GF-D8 (cell line): ENCODE measurements at regions not wholly inside any gene's neighbourhood (a gene's known extent, or its start where the extent isn't known, plus 50 kb on each side); places are given as distances from the start of the nearest gene placed in this dataset.

Experiments used
- DNase-seq: peaks from one replicate; lab custom pipeline; 2025; lab: John Stamatoyannopoulos, UW

DNA sequence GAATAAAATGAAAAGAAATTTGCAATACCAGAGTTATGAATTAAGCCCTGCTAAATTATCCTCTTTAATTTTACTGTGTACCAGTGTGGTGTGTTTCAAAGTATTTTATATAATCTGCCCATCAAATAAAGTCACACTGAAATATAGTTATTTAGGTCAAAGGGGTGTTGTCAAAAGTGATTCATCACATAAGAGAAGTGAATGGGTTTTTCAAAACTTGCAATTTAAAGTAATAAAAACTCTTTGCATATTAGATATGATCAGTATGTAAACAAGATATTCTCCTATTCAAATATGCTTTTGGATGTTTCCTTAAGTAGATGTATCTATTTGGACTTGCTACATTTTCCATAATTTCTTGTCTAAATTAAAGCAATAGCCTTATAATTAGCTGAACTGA is 1183.0 kb upstream of the CDH18 start:
- DNase-seq = no peak

DNA sequence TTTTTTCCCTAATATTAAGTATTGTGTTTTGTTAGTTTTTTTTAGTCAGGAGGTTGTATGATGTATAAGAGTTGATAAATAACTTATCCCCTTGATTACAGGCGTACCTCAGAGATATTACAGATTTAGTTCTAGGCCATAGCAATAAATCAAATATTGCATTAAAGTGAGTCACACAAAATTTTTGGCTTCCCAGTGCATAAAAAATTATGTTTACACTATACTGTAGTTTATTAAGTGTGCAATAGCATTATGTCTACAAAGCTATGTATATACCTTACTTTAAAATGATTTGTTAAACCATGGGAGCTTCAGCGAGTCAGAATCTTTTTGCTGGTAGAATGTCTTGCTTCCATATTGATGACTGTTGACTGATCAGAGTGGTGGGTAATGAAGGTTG is 1180.6 kb upstream of the CDH18 start:
- no peak for DNase-seq

DNA sequence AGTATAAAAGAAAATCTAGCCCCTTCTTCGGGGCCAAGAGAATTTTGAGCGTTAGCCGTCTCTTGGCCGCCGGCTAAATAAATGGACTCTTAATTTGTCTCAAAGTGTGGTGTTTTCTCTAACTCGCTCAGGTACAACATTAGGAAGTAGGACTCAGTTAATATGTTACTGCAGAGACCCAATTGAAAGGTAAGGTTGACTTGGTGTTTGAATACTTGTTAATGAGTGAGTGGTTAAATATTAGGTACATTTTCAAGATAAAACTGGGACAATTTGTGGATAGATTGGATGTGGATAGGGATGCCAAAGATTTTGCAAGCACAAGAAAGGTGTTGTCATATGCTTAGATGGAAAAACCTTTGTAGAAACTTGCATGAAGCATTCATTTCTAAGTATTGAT is 1177.3 kb upstream of the CDH18 start:
- DNase-seq = no peak

GRCh38 chr5:21164425-21164824 is 1176.4 kb upstream of the CDH18 start:
- DNase-seq = no peak

- DNase-seq = no peak
Measured at GRCh38 chr5:21159510-21160059, 1171.6 kb upstream of the CDH18 start.

DNA sequence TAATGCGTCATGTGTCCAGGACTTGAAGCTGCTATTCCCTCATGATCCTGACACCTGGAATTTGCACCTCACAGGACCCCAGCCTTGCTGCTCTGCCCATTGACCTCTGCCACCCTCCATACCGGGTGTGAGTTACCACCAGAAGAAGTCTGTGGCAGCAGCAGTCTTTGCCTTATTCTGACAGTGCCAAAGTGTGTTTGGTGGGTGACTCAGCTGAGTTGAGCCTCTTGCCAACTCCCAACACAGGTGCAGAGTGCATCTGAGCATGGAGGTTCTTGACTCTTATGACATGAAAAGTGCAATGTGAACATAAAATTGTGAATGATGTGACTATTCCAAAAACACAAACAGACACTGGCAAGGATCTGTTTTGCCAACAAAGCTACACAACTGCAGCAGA is 1166.5 kb upstream of the CDH18 start:
- DNase-seq = no peak

DNA sequence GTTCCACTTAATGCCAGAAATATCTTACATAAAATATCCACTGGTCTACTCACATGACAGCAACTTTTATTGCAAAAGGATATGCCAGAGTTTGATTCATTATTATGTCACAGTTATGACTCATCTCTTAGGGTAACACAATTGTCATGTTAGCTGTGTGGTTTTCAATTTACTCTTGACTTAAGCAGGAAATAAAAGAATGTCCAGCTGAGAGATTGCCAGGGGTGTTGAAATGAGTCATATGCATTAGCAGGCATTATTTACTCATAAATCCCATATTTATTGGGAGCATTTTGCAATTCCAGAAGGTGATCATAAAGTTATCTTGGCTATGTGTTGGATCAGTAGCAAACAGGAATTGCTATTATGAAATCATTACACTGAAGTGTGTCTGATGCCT is 1164.6 kb upstream of the CDH18 start:
- DNase-seq = no peak

DNA sequence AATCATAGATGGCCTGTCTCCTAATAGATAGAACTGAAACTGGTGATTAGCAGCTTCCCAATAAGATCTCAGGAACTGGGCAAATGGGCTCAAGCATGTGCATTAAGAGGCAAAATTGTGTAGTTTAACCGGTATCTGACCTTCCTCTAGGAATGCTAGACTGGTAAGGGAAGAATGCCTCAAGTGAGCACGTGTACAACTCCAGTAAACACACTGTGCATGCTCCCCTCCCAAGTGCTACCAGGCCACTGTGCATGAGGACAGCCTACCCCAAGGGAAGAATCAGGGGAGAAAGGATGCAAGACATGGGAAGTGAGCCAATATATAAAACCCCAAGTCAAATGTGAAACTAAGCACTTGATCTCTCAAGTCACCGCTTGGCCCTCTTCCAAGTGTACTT is 1157.4 kb upstream of the CDH18 start:
- no peak for DNase-seq

GRCh38 chr5:21143686-21144085 is 1155.7 kb upstream of the CDH18 start:
- no peak for DNase-seq

DNA sequence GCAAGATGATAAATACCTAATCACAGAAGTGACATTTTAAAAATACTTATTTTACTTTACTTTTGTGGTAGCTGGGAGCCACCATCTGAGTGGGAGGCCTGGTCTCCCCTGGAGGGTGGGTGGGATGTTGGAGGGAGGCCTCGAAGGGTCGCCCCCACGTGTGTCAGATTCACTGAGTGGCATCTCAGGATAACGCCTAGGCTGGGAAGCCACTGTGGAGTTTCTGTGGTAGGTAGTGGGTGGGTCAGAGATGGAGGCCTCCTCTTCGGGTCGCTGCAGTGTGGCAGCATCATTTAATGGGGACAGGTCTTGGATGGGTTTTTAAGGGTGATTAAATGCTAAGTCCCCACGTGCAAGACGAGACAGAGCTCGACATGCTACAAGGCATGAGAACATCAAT is 1154.8 kb upstream of the CDH18 start:
- no peak for DNase-seq

DNA sequence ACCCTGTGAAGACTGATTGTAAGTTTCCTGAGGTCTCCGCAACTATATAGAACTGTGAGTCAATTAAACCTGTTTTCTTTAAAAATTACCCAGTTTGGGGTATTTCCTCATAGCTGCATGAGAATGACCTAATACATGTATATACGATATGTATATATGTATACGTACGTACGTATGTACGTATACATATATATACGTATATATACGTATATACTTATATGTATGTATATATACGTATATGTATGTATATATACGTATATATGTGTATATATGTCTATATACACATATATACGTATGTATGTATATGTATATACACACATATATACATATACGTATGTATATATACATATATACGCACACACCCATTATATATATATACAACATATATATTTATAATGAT is 1153.0 kb upstream of the CDH18 start:
- no peak for DNase-seq

DNA sequence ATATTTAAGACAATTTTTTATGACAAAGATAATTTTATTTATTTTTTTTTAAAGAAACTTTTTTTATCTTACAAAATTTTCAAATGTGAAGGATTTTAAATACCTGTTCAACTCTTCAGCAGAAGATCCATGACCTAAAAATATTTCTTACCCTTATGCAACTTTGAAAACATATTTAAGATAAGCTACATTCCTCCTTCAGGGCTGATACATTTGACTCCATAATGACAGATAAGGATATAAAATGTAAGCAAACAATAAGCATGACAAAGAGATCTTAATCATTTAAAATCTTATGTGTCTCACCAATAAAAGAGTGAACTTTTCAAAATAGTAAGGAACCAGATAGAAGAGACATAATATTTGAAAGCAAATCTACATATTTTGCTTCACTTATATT is 1138.2 kb upstream of the CDH18 start:
- DNase-seq = no peak

- no peak for DNase-seq
Measured at GRCh38 chr5:21125238-21125983, 1137.4 kb upstream of the CDH18 start.

GRCh38 chr5:21121213-21121612 is 1133.2 kb upstream of the CDH18 start:
- DNase-seq = no peak

DNA sequence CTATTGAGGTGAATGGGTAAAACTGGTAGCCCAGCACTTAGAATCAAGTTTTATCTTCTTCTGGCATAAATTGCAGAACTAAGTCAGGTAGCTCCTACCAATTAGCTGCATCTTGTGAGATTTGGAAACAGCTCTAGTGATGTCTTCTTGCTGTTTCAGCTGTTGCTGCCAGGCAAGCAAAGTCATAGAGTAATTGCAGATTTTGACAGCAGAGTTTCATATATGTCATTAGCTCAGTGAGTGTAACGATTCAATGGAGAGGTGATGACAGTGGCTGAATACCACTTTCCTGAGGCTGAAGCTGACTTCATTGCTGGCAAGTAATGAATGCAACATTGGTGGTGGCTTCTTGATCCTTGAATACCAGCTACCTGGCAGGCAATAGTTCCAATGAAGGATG is 1109.7 kb upstream of the CDH18 start:
- DNase-seq = no peak

- no peak for DNase-seq
Measured at GRCh38 chr5:21094619-21095018, 1106.6 kb upstream of the CDH18 start.

DNA sequence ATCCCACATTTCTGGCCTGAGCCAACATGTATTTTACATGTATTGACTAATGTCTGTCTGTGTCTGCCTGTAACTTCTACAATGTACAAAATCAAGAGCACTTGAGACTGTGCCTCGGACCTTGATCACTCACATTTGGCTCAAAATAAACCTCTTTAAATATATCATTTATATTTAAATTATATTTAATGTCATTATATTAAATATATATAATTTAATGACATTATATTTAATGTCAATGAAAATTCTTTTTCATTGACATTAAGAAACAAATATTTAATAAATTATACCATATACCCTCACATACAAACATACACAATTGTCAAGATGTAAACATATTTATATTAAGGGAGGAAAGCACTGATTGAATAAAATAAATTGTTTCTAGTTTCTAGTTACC is 1099.8 kb upstream of the CDH18 start:
- DNase-seq = no peak

- DNase-seq = no peak
Measured at GRCh38 chr5:21085791-21086190, 1097.8 kb upstream of the CDH18 start.

GRCh38 chr5:21071986-21072385 is 1084.0 kb upstream of the CDH18 start:
- no peak for DNase-seq

GRCh38 chr5:21071421-21071820 is 1083.4 kb upstream of the CDH18 start:
- DNase-seq = no peak

GRCh38 chr5:21070858-21071257 is 1082.9 kb upstream of the CDH18 start:
- DNase-seq = no peak

GRCh38 chr5:21067724-21068123 is 1079.7 kb upstream of the CDH18 start:
- no peak for DNase-seq

DNA sequence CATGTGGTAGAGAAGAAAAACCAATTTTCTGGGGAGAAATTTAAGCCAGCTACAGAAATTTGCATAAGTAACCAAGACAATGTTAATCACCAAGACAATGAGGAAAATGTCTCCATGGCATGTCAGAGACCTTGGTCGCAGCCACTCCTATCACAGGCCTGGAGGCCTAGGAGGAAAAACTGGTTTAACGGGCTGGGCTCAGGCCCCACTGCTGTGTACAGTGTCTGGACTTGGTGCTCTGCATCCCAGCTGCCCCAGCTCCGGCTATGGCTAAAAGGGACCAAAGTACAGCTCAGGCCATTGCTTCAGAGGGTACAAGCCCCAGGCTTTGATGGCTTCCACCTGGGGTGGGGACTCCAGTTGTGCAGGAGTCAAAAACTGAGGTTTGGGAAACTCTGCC is 1075.1 kb upstream of the CDH18 start:
- no peak for DNase-seq

DNA sequence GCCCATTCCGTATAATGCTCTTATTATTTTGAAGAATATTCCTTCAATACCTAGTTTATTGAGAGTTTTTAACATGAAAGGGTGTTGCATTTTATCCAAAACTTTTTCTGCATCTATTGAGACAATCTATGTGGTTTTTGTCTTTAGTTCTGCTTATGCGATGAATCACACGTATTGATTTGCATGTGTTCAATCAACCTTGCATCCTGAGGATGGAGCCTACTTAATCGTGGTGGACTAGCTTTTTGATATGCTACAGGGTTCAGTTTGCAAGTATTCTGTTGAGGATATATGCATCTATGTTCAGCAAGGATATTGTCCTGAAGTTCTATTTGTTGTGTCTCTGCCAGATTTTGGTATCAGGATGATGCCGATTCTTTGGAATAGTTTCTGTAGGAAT is 1070.3 kb upstream of the CDH18 start:
- DNase-seq = no peak
